Mesendoderm (in vitro differentiated cells): ENCODE measurements at regions not wholly inside any gene's neighbourhood (a gene's known extent, or its start where the extent isn't known, plus 50 kb on each side); places are given as distances from the start of the nearest gene placed in this dataset.

Experiments
- DNase-seq: peaks from one replicate; pipeline ENCODE4 v3.0.0; 2013
- H2AK5ac ChIP-seq: 2 replicates; pipeline ENCODE4 v1.6.1; 2013; ENCODE audit warnings: low read length, inconsistent platforms
- H2BK120ac ChIP-seq: 2 replicates; pipeline ENCODE4 v1.6.1; 2013; ENCODE audit warnings: low read depth, mild to moderate bottlenecking, low read length, moderate library complexity, mixed read lengths
- H2BK15ac ChIP-seq: replicated peaks from 2 replicates; pipeline ENCODE4 v1.6.1; 2013; ENCODE audit warnings: low read depth, mild to moderate bottlenecking, moderate library complexity
- H2BK5ac ChIP-seq: 2 replicates; pipeline ENCODE4 v1.6.1; 2013; ENCODE audit warnings: low read length, inconsistent platforms
- H3K18ac ChIP-seq: 2 replicates; pipeline ENCODE4 v1.6.1; 2013; ENCODE audit warnings: mild to moderate bottlenecking, low read length, mixed read lengths
- H3K23ac ChIP-seq: one replicate; pipeline ENCODE4 v1.6.1; 2013; ENCODE audit warnings: low read length
- H3K27ac ChIP-seq: 2 replicates; pipeline ENCODE4 v1.5.1; 2013; ENCODE audit warnings: low read depth, mild to moderate bottlenecking, inconsistent platforms, low read length, moderate library complexity
- H3K27me3 ChIP-seq: 2 replicates; pipeline ENCODE4 v1.6.1; 2013; ENCODE audit warnings: low read length, control low read depth, mild to moderate bottlenecking, inconsistent platforms; ENCODE audit not compliant: insufficient read depth, poor library complexity
- H3K36me3 ChIP-seq: 2 replicates; pipeline ENCODE4 v1.6.1; 2013; ENCODE audit warnings: low read length, inconsistent platforms; ENCODE audit not compliant: control insufficient read depth, insufficient read depth
- H3K4ac ChIP-seq: one replicate; pipeline ENCODE4 v1.6.1; 2013; ENCODE audit warnings: low read depth, mild to moderate bottlenecking, low read length, moderate library complexity
- H3K4me1 ChIP-seq: 2 replicates; pipeline ENCODE4 v1.6.1; 2013; ENCODE audit warnings: low read depth, low read length, inconsistent platforms; ENCODE audit not compliant: control insufficient read depth
- H3K4me2 ChIP-seq: 2 replicates; pipeline ENCODE4 v1.6.1; 2013; ENCODE audit warnings: low read length
- H3K4me3 ChIP-seq: 2 replicates; pipeline ENCODE4 v1.5.1; 2013; ENCODE audit warnings: mild to moderate bottlenecking, low read length
- H3K56ac ChIP-seq: one replicate; pipeline ENCODE4 v1.6.1; 2013; ENCODE audit warnings: low read length
- H3K79me1 ChIP-seq: 2 replicates; pipeline ENCODE4 v1.6.1; 2013; ENCODE audit warnings: low read length, inconsistent platforms
- H3K79me2 ChIP-seq: 2 replicates; pipeline ENCODE4 v1.6.1; 2013; ENCODE audit warnings: mild to moderate bottlenecking, low read length; ENCODE audit not compliant: control insufficient read depth, insufficient read depth
- H3K9ac ChIP-seq: 2 replicates; pipeline ENCODE4 v1.6.1; 2013; ENCODE audit warnings: low read length, inconsistent platforms
- H4K5ac ChIP-seq: one replicate; pipeline ENCODE4 v1.6.1; 2013; ENCODE audit warnings: low read length
- H4K8ac ChIP-seq: one replicate; pipeline ENCODE4 v1.6.1; 2013; ENCODE audit warnings: low read depth, mild to moderate bottlenecking, control low read depth, low read length, moderate library complexity
- whole genome bisulfite sequencing: extraction: QIAGEN DNeasy Blood & Tissue Kit; methylation state at CpG from one replicate; pipeline ENCODE4 v1.1.7; 2013; ENCODE audit warnings: low lambda C conversion rate, missing lambda C conversion rate; ENCODE audit not compliant: insufficient coverage; ENCODE audit errors: extremely low coverage; 5-methylcytosine and 5-hydroxymethylcytosine counted together

DNA sequence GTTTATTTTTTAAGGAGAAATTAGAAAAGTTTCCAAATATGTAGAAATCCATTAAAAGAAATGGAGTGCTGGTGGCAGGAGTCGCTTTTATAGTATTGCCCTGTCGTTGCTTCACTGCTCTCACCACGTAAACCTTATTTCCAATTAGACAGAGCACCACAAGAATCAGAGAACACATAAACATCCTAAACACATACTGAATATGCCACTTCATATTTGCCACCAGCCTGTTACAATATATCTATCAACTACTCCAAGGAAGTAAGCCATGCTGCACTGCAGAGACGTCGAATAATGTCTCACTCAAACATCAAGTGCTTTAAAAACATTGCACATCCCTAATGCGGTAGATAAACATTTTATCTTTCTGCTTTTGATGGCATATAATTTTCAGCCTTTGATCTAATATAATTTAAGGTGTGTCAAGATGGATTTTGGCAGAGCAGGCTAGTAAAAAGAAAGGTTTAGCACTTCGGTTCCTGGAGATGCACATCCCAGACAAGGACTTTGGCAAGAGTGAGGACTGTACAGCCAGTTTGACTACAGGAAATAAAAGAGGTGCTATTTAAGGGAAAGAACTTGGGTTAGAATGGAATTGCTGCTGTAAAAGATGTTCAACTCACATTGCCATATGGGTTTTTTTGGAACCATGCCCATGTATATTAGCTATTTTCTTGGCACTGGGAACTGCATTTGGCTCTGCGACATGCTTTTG, 932.3 kb downstream of the EFNB2 start:
- Histone ChIP-seq H3K9ac (no peak overlapping the region), H3K4ac (no peak overlapping the region), H3K4me2 (no peak overlapping the region), H3K27me3 (no peaks in the 10 kb centered on the region), H2AK5ac (no peak overlapping the region), H4K8ac (no peak overlapping the region), H2BK5ac (no peak overlapping the region), H3K18ac (no peak overlapping the region), H3K27ac (no peak overlapping the region), H2BK15ac (no peak overlapping the region), H3K56ac (no peak overlapping the region), H2BK120ac (no peak overlapping the region), H3K79me1 (no peaks in the 10 kb centered on the region), H3K4me1 (no peaks in the 10 kb centered on the region), H3K4me3 (no peak overlapping the region), H4K5ac (no peak overlapping the region), H3K23ac (no peak overlapping the region), H3K79me2 (no peaks in the 10 kb centered on the region), H3K36me3 (no peaks in the 10 kb centered on the region)
- DNase-seq: no peak
- WGBS: no CpG with 5 or more reads among the region's 8 CpGs

DNA sequence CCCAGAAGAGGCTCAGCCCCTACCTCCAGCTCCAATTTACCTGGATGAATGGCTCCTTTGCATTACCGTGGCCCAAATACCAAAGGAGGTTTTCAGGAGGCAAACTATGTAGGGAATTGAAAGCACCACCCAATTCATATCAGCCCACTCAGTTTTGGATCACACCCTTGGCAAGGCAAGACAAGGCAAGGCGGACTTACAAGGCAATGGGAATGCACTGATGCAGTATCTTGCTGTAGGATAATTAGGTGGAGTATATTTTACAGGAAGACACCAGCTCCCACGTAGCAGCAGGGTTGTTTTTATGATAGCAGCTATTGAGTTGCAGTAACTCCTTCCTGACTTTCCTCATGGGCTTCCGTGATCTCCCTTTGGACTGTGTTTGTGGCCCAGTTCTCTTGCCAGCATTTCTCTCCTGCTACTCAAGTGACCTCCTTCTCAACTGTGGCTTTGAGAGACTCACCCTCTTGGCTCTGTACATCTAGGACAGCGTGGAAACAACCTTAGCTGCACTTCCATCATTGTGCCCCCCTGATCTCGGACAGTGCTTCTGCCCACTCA, 935.9 kb downstream of the EFNB2 start:
- no peak overlapping the region for H4K5ac ChIP-seq

DNA sequence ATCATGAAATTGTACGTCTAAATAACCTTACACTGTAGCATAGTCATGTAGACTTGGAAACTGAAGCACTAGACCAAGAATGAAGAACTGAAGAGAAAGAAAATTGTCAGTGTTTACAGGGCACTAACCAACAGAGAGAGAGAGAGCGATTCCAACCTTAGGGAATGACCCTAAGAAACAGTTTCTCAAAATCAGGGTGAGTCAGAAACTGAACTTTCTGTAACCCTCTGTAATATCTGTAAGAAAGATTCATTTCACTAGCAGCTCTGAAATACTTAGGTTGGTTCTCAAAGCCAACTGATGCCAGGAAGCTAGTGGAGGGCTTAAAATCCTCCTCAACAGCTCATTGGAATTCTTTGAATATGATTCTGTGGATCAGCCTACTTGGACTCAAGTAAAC, 936.9 kb downstream of the EFNB2 start:
- H3K4me1 ChIP-seq: no peaks in the 10 kb centered on the region
- H4K8ac ChIP-seq: no peak overlapping the region
- H3K4ac ChIP-seq: no peak overlapping the region
- no peak overlapping the region for H2BK15ac ChIP-seq
- H2BK5ac ChIP-seq: no peak overlapping the region
- H3K18ac ChIP-seq: no peak overlapping the region
- H4K5ac ChIP-seq: no peak overlapping the region
- H3K27me3 ChIP-seq: no peaks in the 10 kb centered on the region
- no peak overlapping the region for H2AK5ac ChIP-seq
- no peak overlapping the region for H3K23ac ChIP-seq
- no peak overlapping the region for H2BK120ac ChIP-seq
- no peak overlapping the region for H3K4me3 ChIP-seq
- no peaks in the 10 kb centered on the region for H3K36me3 ChIP-seq
- no peak overlapping the region for H3K9ac ChIP-seq
- no CpG with 5 or more reads among the region's 2 CpGs for WGBS
- no peak for DNase-seq
- H3K56ac ChIP-seq: no peak overlapping the region
- no peaks in the 10 kb centered on the region for H3K79me1 ChIP-seq
- no peak overlapping the region for H3K27ac ChIP-seq
- H3K79me2 ChIP-seq: no peaks in the 10 kb centered on the region
- no peak overlapping the region for H3K4me2 ChIP-seq

More for the DNA sequence above, 935.9 kb downstream of the EFNB2 start:
- Histone ChIP-seq H3K23ac (no peak overlapping the region), H3K4me2 (no peak overlapping the region), H3K27ac (no peak overlapping the region), H2BK120ac (no peak overlapping the region), H3K18ac (no peak overlapping the region), H2BK5ac (no peak overlapping the region), H3K27me3 (no peaks in the 10 kb centered on the region), H3K4me1 (no peaks in the 10 kb centered on the region), H3K4me3 (no peak overlapping the region), H3K36me3 (no peaks in the 10 kb centered on the region), H3K79me1 (no peaks in the 10 kb centered on the region), H2AK5ac (no peak overlapping the region), H2BK15ac (no peak overlapping the region), H3K9ac (no peak overlapping the region), H4K8ac (no peak overlapping the region), H3K56ac (no peak overlapping the region), H3K79me2 (no peaks in the 10 kb centered on the region), H3K4ac (no peak overlapping the region)
- WGBS: no CpG with 5 or more reads among the region's 6 CpGs
- DNase-seq: no peak

DNA sequence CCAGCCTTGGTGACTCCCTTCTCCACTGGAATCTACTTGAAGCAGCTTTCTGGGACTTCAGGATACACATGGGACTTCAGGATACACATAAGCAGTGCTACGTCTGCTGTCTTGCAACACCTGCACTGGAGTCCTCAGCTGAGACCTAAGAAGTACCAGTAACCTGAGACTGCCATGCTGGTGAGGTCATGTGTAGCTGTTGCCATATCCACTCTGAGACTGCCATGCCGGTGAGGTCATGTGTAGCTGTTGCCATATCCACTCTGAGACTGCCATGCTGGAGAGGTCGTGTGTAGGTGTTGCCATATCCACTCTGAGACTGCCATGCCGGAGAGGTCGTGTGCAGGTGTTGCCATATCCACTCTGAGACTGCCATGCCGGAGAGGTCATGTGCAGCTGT, 937.9 kb downstream of the EFNB2 start:
- Histone ChIP-seq H3K18ac (no peak overlapping the region), H4K8ac (no peak overlapping the region), H3K79me1 (no peaks in the 10 kb centered on the region), H2AK5ac (no peak overlapping the region), H4K5ac (no peak overlapping the region), H2BK5ac (no peak overlapping the region), H3K27me3 (no peaks in the 10 kb centered on the region), H3K4me1 (no peaks in the 10 kb centered on the region), H2BK120ac (no peak overlapping the region), H3K56ac (no peak overlapping the region), H2BK15ac (no peak overlapping the region), H3K23ac (no peak overlapping the region), H3K4me2 (no peak overlapping the region), H3K36me3 (no peaks in the 10 kb centered on the region), H3K4me3 (no peak overlapping the region), H3K27ac (no peak overlapping the region), H3K4ac (no peak overlapping the region), H3K79me2 (no peaks in the 10 kb centered on the region), H3K9ac (no peak overlapping the region)
- no CpG with 5 or more reads among the region's 6 CpGs for WGBS
- no peak for DNase-seq

DNA sequence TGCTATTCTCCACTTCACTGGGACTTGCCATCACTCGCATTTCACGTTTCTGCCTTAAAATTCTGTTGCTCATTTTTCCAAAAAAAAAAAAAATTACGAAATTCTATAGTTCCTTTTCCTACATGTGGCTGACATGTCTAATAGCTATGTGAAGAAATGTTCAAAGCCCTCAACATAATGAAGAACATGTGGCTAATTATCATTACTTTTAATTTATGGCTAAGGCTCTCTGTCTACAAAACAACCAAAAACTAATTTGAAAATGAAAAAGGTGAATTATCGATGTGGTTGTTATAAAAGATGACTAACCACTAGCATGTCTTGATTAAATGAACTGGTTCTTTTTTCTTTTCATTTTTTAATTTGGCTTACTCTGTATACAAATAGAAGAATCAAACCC, 940.0 kb downstream of the EFNB2 start:
- WGBS: no CpG with 5 or more reads among the region's 4 CpGs

DNA sequence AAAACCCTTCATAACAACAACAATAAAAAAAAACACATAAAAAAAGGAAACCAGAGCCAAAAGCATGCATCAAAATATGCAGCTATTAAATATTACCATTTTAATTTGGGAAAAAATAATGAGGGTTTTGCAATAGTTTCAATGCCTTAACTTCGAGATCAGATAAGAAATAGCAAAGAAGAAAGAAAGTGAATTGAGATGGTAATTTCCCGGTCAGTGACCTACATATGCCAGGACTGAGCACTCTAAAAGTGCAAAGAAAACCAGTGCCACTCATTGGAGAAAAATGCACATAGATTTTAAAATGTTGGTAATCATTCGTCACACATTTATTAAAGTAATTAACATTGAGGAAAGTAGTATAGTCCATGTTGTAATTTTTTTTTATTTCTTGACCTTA, 944.2 kb downstream of the EFNB2 start:
- no peak overlapping the region for H2AK5ac ChIP-seq
- H3K56ac ChIP-seq: no peak overlapping the region
- H4K5ac ChIP-seq: no peak overlapping the region
- no peak overlapping the region for H3K4me2 ChIP-seq
- no peak overlapping the region for H2BK120ac ChIP-seq
- no peaks in the 10 kb centered on the region for H3K36me3 ChIP-seq
- no peak overlapping the region for H3K18ac ChIP-seq
- H3K4me1 ChIP-seq: no peaks in the 10 kb centered on the region
- H3K79me1 ChIP-seq: no peaks in the 10 kb centered on the region
- H3K27me3 ChIP-seq: no peaks in the 10 kb centered on the region
- H3K9ac ChIP-seq: no peak overlapping the region
- no peak overlapping the region for H2BK5ac ChIP-seq
- H4K8ac ChIP-seq: no peak overlapping the region
- no peak overlapping the region for H3K4me3 ChIP-seq
- no peak overlapping the region for H3K23ac ChIP-seq
- H3K79me2 ChIP-seq: no peaks in the 10 kb centered on the region
- DNase-seq: no peak
- no peak overlapping the region for H3K4ac ChIP-seq
- no peak overlapping the region for H3K27ac ChIP-seq
- no CpG with 5 or more reads among the region's 3 CpGs for WGBS
- H2BK15ac ChIP-seq: no peak overlapping the region

More for the DNA sequence above, 940.0 kb downstream of the EFNB2 start:
- Histone ChIP-seq H3K36me3 (no peaks in the 10 kb centered on the region), H2BK15ac (no peak overlapping the region), H3K9ac (no peak overlapping the region), H3K27me3 (no peaks in the 10 kb centered on the region), H3K4me1 (no peaks in the 10 kb centered on the region), H3K4ac (no peak overlapping the region), H3K79me1 (no peaks in the 10 kb centered on the region), H2AK5ac (no peak overlapping the region), H3K4me2 (no peak overlapping the region), H3K4me3 (no peak overlapping the region), H3K23ac (no peak overlapping the region), H4K8ac (no peak overlapping the region), H3K79me2 (no peaks in the 10 kb centered on the region), H4K5ac (no peak overlapping the region), H3K27ac (no peak overlapping the region), H3K18ac (no peak overlapping the region), H2BK120ac (no peak overlapping the region), H3K56ac (no peak overlapping the region), H2BK5ac (no peak overlapping the region)
- no peak for DNase-seq
